H9 (cell line): ENCODE measurements at regions not wholly inside any gene's neighbourhood (a gene's known extent, or its start where the extent isn't known, plus 50 kb on each side); places are given as distances from the start of the nearest gene placed in this dataset.

Source experiments
- DNase-seq: peaks from one replicate; pipeline ENCODE4 v3.0.0-alpha.2; 2017
- H2AFZ ChIP-seq: one replicate; pipeline ENCODE4 v1.6.1; 2013; ENCODE audit warnings: mild to moderate bottlenecking, low read length, control low read depth, moderate library complexity
- H2AK5ac ChIP-seq: 2 replicates; pipeline ENCODE4 v1.6.1; 2013; ENCODE audit warnings: low read length, control low read depth, mixed read lengths; ENCODE audit not compliant: insufficient read length
- H2BK120ac ChIP-seq: one replicate; pipeline ENCODE4 v1.6.1; 2013; ENCODE audit warnings: low read depth, mild to moderate bottlenecking, low read length, control low read depth, inconsistent platforms; ENCODE audit not compliant: poor library complexity, severe bottlenecking
- H2BK12ac ChIP-seq: 2 replicates; pipeline ENCODE4 v1.6.1; 2013; ENCODE audit warnings: low read length, control low read depth, mixed read lengths, low read depth; ENCODE audit not compliant: insufficient read length
- H2BK15ac ChIP-seq: 2 replicates; pipeline ENCODE4 v1.6.1; 2013; ENCODE audit warnings: low read depth, low read length, control low read depth
- H2BK20ac ChIP-seq: one replicate; pipeline ENCODE4 v1.6.1; 2013; ENCODE audit warnings: low read depth, mild to moderate bottlenecking, low read length, control low read depth, inconsistent platforms; ENCODE audit not compliant: poor library complexity, severe bottlenecking
- H2BK5ac ChIP-seq: 2 replicates; pipeline ENCODE4 v1.6.1; 2013; ENCODE audit warnings: low read length, control low read depth, mixed read lengths; ENCODE audit not compliant: insufficient read length
- H3K14ac ChIP-seq: 2 replicates; pipeline ENCODE4 v1.6.1; 2013; ENCODE audit warnings: low read length, control low read depth; ENCODE audit not compliant: insufficient read depth
- H3K18ac ChIP-seq: 2 replicates; pipeline ENCODE4 v1.6.1; 2013; ENCODE audit warnings: low read depth, mild to moderate bottlenecking, mixed read lengths, low read length, control low read depth; ENCODE audit not compliant: insufficient read length
- H3K23ac ChIP-seq: 2 replicates; pipeline ENCODE4 v1.6.1; 2013; ENCODE audit warnings: low read length, control low read depth, mixed read lengths, low read depth; ENCODE audit not compliant: insufficient read length
- H3K23me2 ChIP-seq: 2 replicates; pipeline ENCODE4 v1.6.1; 2013; ENCODE audit warnings: low read depth, mild to moderate bottlenecking, mixed read lengths, low read length, control low read depth; ENCODE audit not compliant: insufficient read length, poor library complexity, severe bottlenecking
- H3K27ac ChIP-seq: 2 replicates; pipeline ENCODE4 v1.5.1; 2013; ENCODE audit warnings: low read length, control low read depth, mixed read lengths, low read depth; ENCODE audit not compliant: insufficient read length
- H3K27me3 ChIP-seq: 2 replicates; pipeline ENCODE4 v1.6.1; 2013; ENCODE audit warnings: low read length, control low read depth, inconsistent platforms; ENCODE audit not compliant: insufficient read depth
- H3K4ac ChIP-seq: 2 replicates; pipeline ENCODE4 v1.6.1; 2013; ENCODE audit warnings: low read depth, mild to moderate bottlenecking, control low read depth, inconsistent platforms, low read length, moderate library complexity
- H3K4me1 ChIP-seq: 2 replicates; pipeline ENCODE4 v1.6.1; 2013; ENCODE audit warnings: low read length, control low read depth, inconsistent platforms; ENCODE audit not compliant: insufficient read depth
- H3K4me2 ChIP-seq: 2 replicates; pipeline ENCODE4 v1.6.1; 2013; ENCODE audit warnings: low read length, control low read depth, mixed read lengths; ENCODE audit not compliant: insufficient read length, insufficient read depth
- H3K56ac ChIP-seq: 2 replicates; pipeline ENCODE4 v1.6.1; 2013; ENCODE audit warnings: low read depth, mild to moderate bottlenecking, mixed read lengths, low read length, control low read depth; ENCODE audit not compliant: insufficient read length
- H3K79me1 ChIP-seq: 2 replicates; pipeline ENCODE4 v1.6.1; 2013; ENCODE audit warnings: low read depth, mild to moderate bottlenecking, moderate library complexity, low read length, control low read depth, inconsistent platforms; ENCODE audit not compliant: insufficient read depth, poor library complexity, severe bottlenecking
- H3K79me2 ChIP-seq: 2 replicates; pipeline ENCODE4 v1.6.1; 2013; ENCODE audit warnings: low read length, control low read depth, inconsistent platforms; ENCODE audit not compliant: insufficient read depth
- H3K9ac ChIP-seq: 2 replicates; pipeline ENCODE4 v1.6.1; 2013; ENCODE audit warnings: low read length, control low read depth, mixed read lengths; ENCODE audit not compliant: insufficient read length; ENCODE audit errors: extremely low read depth
- H3K9me3 ChIP-seq: one replicate; pipeline ENCODE4 v1.6.1; 2013; ENCODE audit warnings: low read depth, low read length, inconsistent platforms; ENCODE audit not compliant: control insufficient read depth
- H3T11ph ChIP-seq: one replicate; pipeline ENCODE4 v1.6.1; 2013; ENCODE audit warnings: mild to moderate bottlenecking, low read length, control low read depth, inconsistent platforms
- H4K20me1 ChIP-seq: one replicate; pipeline ENCODE4 v1.6.1; 2013; ENCODE audit not compliant: control insufficient read depth, insufficient read length, insufficient read depth
- H4K5ac ChIP-seq: 2 replicates; pipeline ENCODE4 v1.6.1; 2013; ENCODE audit warnings: low read depth, mild to moderate bottlenecking, mixed read lengths, low read length, control low read depth; ENCODE audit not compliant: insufficient read length
- H4K8ac ChIP-seq: replicated peaks from 2 replicates; pipeline ENCODE4 v1.6.1; 2013; ENCODE audit warnings: low read length, control low read depth, mixed read lengths, low read depth; ENCODE audit not compliant: insufficient read length
- H4K91ac ChIP-seq: 2 replicates; pipeline ENCODE4 v1.6.1; 2013; ENCODE audit warnings: low read depth, mild to moderate bottlenecking, moderate library complexity, mixed read lengths, low read length, control low read depth; ENCODE audit not compliant: insufficient read length
- H3K27ac Mint-ChIP-seq, 3 experiments: 2 replicates in 2 of 3; 3 replicates in 1 of 3; pipeline ENCODE4 v1.8.0; 2020 to 2021; ENCODE audit warnings: mixed read lengths in 3 of 3, mild to moderate bottlenecking in 1 of 3, moderate library complexity in 1 of 3
- H3K27me3 Mint-ChIP-seq: 2 replicates; pipeline ENCODE4 v1.8.0; 2021; ENCODE audit warnings: low read depth, mild to moderate bottlenecking, moderate library complexity, mixed read lengths
- H3K36me3 Mint-ChIP-seq, 3 experiments: 2 replicates in 2 of 3; 3 replicates in 1 of 3; pipeline ENCODE4 v1.8.0; 2020 to 2021; ENCODE audit warnings: low read depth in 3 of 3, mixed read lengths in 3 of 3; ENCODE audit not compliant: insufficient read depth in 1 of 3
- H3K4me1 Mint-ChIP-seq, 2 experiments: 2 replicates each; pipeline ENCODE4 v1.8.0; 2020; ENCODE audit warnings: mixed read lengths in 2 of 2
- H3K4me3 Mint-ChIP-seq, 2 experiments: 2 replicates in 1 of 2; 3 replicates in 1 of 2; pipeline ENCODE4 v1.8.0; 2020 to 2021; ENCODE audit warnings: mild to moderate bottlenecking in 2 of 2, mixed read lengths in 2 of 2, moderate library complexity in 1 of 2
- H3K9me3 Mint-ChIP-seq, 2 experiments: 2 replicates in 1 of 2; 3 replicates in 1 of 2; pipeline ENCODE4 v1.8.0; 2020; ENCODE audit warnings: mild to moderate bottlenecking in 2 of 2, mixed read lengths in 2 of 2, moderate library complexity in 1 of 2
- WGBS: extraction: QIAGEN DNeasy Blood & Tissue Kit; methylation state at CpG from one replicate; pipeline ENCODE4 v1.1.7; 2013; ENCODE audit warnings: missing lambda C conversion rate, low lambda C conversion rate, mixed read lengths; ENCODE audit not compliant: insufficient read length; ENCODE audit errors: extremely low coverage; 5-methylcytosine and 5-hydroxymethylcytosine counted together
- TF ChIP-seq, protein P1 (sequence below): fragments of 200-600 bp; sonication (generic); conservative IDR thresholded peaks from 3 replicates; pipeline ENCODE4 v1.8.0; 2021; ENCODE audit warnings: antibody characterized with exemption, mild to moderate bottlenecking

DNA sequence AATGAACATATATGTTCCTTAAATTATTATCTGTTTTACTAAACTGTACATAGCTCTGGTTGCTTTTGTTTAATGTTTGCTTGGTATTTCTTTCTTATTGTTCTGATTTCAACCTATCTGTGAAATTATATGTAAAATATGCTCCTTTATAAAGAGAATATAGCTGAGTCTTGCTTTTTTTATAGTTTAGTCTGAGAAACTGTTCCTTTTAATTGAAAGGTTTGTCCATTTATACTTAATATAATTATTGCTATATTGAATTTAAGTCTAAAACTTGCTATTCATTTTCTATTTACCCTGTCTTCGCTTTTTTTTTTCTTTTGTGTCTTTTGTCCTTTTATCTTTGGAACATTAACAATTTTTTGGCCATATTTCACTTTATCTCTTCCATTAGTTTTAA lies 712.0 kb downstream of the MAT2B start:
- WGBS: no CpG with 5 or more reads among the region's 1 CpG
- H3T11ph ChIP-seq: no peak overlapping the region

More for the DNA sequence above, 712.0 kb downstream of the MAT2B start:
- Histone ChIP-seq H3K4me2 (no peak overlapping the region), H4K91ac (no peak overlapping the region), H3K23ac (no peak overlapping the region), H2BK12ac (no peak overlapping the region), H3K27me3 (no peaks in the 10 kb centered on the region), H2BK120ac (no peak overlapping the region), H3K9me3 (no peaks in the 10 kb centered on the region), H3K23me2 (no peaks in the 10 kb centered on the region), H3K27ac (no peak overlapping the region), H3K79me2 (no peaks in the 10 kb centered on the region), H3K14ac (no peak overlapping the region), H4K5ac (no peak overlapping the region), H4K8ac (no peak overlapping the region), H2BK20ac (no peak overlapping the region), H3K79me1 (no peaks in the 10 kb centered on the region), H3K18ac (no peak overlapping the region), H2BK15ac (no peak overlapping the region), H2AK5ac (no peak overlapping the region), H4K20me1 (no peaks in the 10 kb centered on the region), H3K9ac (no peak overlapping the region), H2BK5ac (no peak overlapping the region), H2AFZ (no peak overlapping the region), H3K56ac (no peak overlapping the region), H3K4me1 (no peaks in the 10 kb centered on the region), H3K4ac (no peak overlapping the region)
- H3K36me3 Mint-ChIP-seq: peaks cover 0 to 4% (median 0%) of the 10 kb centered on the region in 3 experiments; a peak in 1 of 7 replicates
- H3K4me1 Mint-ChIP-seq: peaks cover 3 to 7% of the 10 kb centered on the region in 2 experiments
- no peaks in the 10 kb centered on the region for H3K27me3 Mint-ChIP-seq
- no peak overlapping the region for H3K27ac Mint-ChIP-seq
- no peak for DNase-seq
- H3K9me3 Mint-ChIP-seq: peaks cover 0 to 4% of the 10 kb centered on the region in 2 experiments; a peak in 1 of 5 replicates
- TF ChIP-seq, protein P1, sequence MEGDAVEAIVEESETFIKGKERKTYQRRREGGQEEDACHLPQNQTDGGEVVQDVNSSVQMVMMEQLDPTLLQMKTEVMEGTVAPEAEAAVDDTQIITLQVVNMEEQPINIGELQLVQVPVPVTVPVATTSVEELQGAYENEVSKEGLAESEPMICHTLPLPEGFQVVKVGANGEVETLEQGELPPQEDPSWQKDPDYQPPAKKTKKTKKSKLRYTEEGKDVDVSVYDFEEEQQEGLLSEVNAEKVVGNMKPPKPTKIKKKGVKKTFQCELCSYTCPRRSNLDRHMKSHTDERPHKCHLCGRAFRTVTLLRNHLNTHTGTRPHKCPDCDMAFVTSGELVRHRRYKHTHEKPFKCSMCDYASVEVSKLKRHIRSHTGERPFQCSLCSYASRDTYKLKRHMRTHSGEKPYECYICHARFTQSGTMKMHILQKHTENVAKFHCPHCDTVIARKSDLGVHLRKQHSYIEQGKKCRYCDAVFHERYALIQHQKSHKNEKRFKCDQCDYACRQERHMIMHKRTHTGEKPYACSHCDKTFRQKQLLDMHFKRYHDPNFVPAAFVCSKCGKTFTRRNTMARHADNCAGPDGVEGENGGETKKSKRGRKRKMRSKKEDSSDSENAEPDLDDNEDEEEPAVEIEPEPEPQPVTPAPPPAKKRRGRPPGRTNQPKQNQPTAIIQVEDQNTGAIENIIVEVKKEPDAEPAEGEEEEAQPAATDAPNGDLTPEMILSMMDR: no peak
- H3K4me3 Mint-ChIP-seq: no peak overlapping the region
